Muscle layer of duodenum (tissue), 2 donors: ENCODE measurements at regions not wholly inside any gene's neighbourhood (a gene's known extent, or its start where the extent isn't known, plus 50 kb on each side); places are given as distances from the start of the nearest gene placed in this dataset.

ENCODE experiments used
- H3K27ac ChIP-seq: one replicate; pipeline ENCODE4 v1.7.0; 2013; ENCODE audit warnings: mild to moderate bottlenecking, low read length
- H3K27me3 ChIP-seq: one replicate; pipeline ENCODE4 v1.7.0; 2013; ENCODE audit warnings: low read depth, mild to moderate bottlenecking, control low read depth, low read length
- H3K36me3 ChIP-seq, 2 donors: one replicate each; pipeline ENCODE4 v1.7.0; 2013; ENCODE audit warnings: low read length in 2 of 2, control low read depth in 1 of 2, mild to moderate bottlenecking in 1 of 2; ENCODE audit not compliant: insufficient read depth in 2 of 2, control insufficient read depth in 1 of 2
- H3K4me1 ChIP-seq, 2 donors: one replicate each; pipeline ENCODE4 v1.7.0; 2013; ENCODE audit warnings: low read length in 2 of 2, mild to moderate bottlenecking in 2 of 2, control low read depth in 1 of 2, moderate library complexity in 1 of 2; ENCODE audit not compliant: insufficient read depth in 2 of 2, control insufficient read depth in 1 of 2
- H3K4me3 ChIP-seq, 2 donors: one replicate each; pipeline ENCODE4 v1.7.0; 2013; ENCODE audit warnings: low read length in 2 of 2, low read depth in 1 of 2, mild to moderate bottlenecking in 1 of 2
- H3K9me3 ChIP-seq, 2 donors: one replicate each; pipeline ENCODE4 v1.7.0; 2013; ENCODE audit warnings: low read length in 2 of 2, control low read depth in 1 of 2, mild to moderate bottlenecking in 1 of 2; ENCODE audit not compliant: control insufficient read depth in 1 of 2
- donor health status: healthy.

DNA sequence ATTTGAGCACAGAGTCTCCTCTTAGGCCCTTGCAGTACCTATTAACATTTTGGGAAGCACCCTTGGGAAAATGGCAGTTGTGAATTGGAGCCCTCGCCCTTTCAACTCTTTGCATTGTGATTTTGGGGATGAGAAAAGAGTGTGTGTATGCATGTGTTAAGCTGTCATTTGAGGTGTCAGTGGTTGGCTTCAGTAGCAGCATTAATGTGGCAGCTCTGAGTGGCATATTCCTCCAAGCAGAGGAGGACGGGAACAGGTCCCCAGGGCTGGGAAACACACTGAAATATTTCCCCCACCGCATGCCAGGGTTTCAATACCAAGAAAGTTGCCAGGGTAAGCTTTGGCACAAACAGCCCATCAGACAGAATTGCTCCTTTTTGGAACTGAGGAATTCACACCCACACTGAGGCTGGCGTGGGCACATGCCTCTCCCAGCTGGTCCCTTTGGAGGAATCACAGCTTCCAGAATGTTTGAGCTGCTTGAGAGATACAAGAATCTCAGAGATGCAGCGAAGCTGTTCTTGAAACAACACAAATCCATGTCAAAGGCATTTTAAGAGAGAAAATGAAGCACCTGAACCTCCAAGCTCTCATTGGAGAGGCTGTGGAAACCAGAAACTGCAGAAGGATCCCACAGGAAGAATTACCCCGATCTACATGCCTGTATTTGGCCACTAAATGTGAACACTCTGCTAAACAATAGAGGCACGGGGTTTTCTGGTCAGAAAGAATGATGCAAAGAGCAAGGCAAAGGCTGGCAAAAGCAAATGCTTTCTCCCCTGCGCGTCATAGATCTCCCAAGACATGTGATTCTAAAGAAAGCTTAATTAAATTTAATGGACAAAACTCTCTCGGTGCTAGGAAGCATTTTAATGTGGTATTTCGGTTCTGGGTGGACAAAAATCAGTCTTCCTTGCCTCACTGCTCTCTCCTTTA, 67.2 kb upstream of the RCN1 start:
- no peaks in the 10 kb centered on the region for H3K4me1 ChIP-seq
- no peak overlapping the region for H3K27ac ChIP-seq
- no peak overlapping the region for H3K4me3 ChIP-seq

DNA sequence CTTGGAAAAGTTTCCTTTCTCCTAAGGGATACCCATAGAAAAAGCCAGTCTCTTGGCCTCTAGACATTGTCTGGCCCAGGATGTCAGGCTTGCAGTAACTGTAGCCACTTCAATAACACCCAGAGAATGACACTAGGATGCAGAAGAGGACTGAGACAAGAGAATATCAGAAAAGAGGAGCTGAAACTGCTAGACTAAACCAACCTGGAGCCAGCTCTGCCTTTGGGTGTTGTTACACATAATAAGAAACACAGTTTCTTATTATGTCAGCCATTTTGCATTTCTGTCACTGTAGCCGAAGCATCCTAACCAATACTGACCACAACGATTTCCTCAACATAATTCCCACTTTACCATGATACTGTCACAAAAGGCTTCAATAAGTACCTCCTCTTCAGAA, 72.2 kb upstream of the RCN1 start:
- Histone ChIP-seq H3K27ac (no peak overlapping the region), H3K9me3 (no peaks in the 10 kb centered on the region), H3K27me3 (no peaks in the 10 kb centered on the region), H3K4me3 (no peak overlapping the region), H3K4me1 (no peaks in the 10 kb centered on the region), H3K36me3 (no peaks in the 10 kb centered on the region)

More for the DNA sequence above, 67.2 kb upstream of the RCN1 start:
- Histone ChIP-seq H3K36me3 (no peaks in the 10 kb centered on the region), H3K27me3 (no peaks in the 10 kb centered on the region), H3K9me3 (no peaks in the 10 kb centered on the region)

DNA sequence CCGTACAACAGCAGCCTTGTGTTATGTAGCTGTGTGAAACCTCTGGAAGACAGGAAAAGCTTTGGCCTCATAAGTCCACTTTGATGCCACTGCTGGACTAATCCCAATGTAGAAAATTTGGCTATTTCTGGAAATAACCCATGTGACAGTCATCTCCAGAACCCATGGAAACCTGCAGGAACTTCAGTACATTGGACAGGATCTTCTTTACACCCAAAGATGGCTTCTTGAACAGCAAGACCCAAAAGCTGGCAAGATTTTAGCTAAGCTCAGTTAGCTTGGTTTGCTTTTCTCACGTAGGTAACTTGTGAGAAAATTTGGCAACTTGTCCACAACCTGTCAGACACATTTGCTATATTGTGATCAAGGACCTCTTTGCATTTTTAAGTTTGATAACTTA, 74.8 kb upstream of the RCN1 start:
- Histone ChIP-seq H3K9me3 (no peaks in the 10 kb centered on the region), H3K27ac (no peak overlapping the region), H3K27me3 (no peaks in the 10 kb centered on the region), H3K4me3 (no peak overlapping the region), H3K36me3 (no peaks in the 10 kb centered on the region), H3K4me1 (no peaks in the 10 kb centered on the region)

DNA sequence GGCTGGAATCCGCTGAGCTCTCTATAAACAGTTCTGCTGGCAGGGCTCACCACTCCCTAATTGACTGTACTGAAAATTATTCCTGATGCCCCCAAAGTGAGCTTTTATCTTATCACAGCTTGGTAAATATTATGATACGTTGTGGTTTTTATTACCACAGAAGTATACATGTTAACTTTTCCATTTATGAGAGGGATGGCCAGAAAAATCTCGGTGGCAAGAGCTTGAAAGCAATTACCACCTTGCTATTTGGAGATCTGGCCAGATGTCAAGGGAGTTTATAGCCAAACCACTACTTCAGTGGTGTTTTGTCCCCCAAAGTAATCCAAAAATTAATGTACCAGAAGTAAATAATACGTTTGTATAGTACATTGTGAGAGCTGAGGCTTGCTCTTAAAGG, 75.4 kb upstream of the RCN1 start:
- Histone ChIP-seq H3K27ac (no peak overlapping the region), H3K9me3 (no peaks in the 10 kb centered on the region), H3K27me3 (no peaks in the 10 kb centered on the region), H3K4me1 (no peaks in the 10 kb centered on the region), H3K4me3 (no peak overlapping the region), H3K36me3 (no peaks in the 10 kb centered on the region)

DNA sequence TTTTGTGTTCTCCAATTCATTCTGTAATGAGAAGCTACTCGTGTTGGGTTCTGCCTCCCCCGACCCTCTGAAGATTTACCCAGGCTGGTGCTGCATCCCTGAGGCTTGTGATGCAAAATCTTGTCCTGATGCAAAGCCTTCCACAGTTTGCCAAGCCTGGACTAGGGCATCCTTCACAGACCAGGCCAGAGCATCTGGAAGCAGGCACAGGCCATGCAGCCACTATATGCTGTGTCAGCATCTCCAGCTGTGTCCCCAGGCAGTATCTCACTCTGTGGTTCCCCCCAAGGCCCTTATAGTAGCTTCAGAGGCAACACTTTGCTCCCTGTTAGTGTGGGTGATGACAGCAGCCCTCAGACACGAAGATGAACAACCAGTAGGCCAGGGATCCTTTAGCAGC, 77.3 kb upstream of the RCN1 start:
- peaks cover 6% of the 10 kb centered on the region for H3K27me3 ChIP-seq
- H3K4me1 ChIP-seq = no peaks in the 10 kb centered on the region
- H3K9me3 ChIP-seq = no peaks in the 10 kb centered on the region
- no peak overlapping the region for H3K4me3 ChIP-seq
- no peak overlapping the region for H3K27ac ChIP-seq
- H3K36me3 ChIP-seq = no peaks in the 10 kb centered on the region

DNA sequence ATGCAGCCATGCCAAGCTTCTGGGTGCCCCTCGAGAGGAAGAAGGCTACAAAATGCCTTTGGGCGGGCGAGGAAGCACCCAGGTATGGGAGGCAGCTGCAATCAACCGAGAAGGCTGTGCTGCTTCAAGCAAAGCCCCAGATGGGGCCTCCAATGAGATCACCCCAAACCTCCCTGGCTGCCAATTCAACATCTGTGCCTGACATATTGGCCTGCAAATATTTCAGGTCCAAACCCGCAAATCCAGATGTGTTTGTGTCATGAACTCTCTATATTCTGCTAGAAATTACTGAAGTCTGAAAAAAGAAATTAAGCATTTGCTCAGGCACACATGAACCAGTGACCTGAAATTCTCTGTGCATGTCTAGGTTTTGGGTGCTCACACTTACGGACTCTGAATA, 78.8 kb upstream of the RCN1 start:
- no peaks in the 10 kb centered on the region for H3K4me1 ChIP-seq
- no peak overlapping the region for H3K4me3 ChIP-seq
- no peaks in the 10 kb centered on the region for H3K36me3 ChIP-seq
- peaks cover 7% of the 10 kb centered on the region for H3K27me3 ChIP-seq
- no peak overlapping the region for H3K27ac ChIP-seq
- H3K9me3 ChIP-seq = no peaks in the 10 kb centered on the region

DNA sequence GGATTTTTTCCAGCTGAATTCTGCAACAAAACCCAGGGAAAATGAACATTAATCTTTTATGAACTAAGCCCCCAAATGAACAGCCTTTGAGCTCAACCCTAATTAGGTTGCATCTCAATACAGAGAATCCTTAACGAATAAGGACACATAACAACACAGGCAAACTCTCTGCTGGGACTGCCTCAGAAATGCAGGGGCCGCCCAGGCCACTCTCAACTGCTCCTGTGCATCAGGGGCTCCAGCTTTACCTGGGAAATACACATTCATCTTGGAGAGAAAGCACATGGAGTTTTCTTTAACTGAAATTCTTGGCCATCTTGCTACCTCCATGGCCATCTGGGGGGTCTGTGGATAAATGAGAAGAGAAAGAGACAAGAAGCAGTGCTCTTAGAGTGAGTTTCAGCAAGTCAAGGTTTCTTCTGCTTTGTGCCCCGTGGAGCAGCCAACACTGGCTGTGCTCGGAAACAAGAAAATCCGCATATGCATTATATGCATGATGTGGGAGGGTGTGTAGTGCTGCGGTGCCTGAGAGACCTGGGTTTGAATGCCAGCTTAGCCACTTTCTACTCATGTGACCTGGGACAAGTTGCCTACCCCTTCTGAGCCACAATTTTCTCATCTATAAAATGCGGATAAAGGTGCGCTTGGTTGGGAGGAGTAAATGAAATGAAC, 81.9 kb upstream of the RCN1 start:
- Histone ChIP-seq H3K4me1 (no peaks in the 10 kb centered on the region), H3K4me3 (no peak overlapping the region), H3K27me3 (peaks cover 7% of the 10 kb centered on the region), H3K9me3 (no peaks in the 10 kb centered on the region), H3K27ac (no peak overlapping the region), H3K36me3 (no peaks in the 10 kb centered on the region)

DNA sequence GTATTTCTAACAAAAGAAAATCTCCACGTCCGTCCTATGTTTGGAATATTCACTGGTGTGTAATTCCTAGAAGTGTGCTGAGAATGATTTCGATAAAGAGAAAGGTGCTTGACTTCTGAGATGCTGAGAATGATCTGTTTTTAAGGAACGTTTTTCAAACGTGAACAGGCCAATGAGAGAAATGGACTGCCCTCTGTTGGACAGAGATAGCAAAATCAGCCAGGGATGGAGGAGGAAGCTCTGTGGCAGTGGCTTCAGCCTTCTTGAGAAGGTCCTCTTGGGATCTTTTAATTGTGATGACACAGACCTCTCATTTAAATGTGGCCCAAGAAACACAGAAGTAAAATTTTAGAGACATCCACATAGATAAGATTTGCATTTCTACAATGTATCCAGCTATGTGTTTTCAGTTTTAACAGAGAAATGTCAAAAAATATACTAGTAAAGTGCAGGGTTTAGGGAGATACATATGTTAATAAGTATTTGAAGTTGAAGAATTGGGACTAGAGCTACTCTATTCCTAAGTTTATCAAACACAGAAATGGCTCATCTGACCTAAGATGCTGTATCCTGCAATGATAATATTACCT, 84.0 kb upstream of the RCN1 start:
- H3K27me3 ChIP-seq = peaks cover 7% of the 10 kb centered on the region
- no peak overlapping the region for H3K27ac ChIP-seq
- no peak overlapping the region for H3K4me3 ChIP-seq
- H3K9me3 ChIP-seq = no peaks in the 10 kb centered on the region
- H3K4me1 ChIP-seq = no peaks in the 10 kb centered on the region
- no peaks in the 10 kb centered on the region for H3K36me3 ChIP-seq

DNA sequence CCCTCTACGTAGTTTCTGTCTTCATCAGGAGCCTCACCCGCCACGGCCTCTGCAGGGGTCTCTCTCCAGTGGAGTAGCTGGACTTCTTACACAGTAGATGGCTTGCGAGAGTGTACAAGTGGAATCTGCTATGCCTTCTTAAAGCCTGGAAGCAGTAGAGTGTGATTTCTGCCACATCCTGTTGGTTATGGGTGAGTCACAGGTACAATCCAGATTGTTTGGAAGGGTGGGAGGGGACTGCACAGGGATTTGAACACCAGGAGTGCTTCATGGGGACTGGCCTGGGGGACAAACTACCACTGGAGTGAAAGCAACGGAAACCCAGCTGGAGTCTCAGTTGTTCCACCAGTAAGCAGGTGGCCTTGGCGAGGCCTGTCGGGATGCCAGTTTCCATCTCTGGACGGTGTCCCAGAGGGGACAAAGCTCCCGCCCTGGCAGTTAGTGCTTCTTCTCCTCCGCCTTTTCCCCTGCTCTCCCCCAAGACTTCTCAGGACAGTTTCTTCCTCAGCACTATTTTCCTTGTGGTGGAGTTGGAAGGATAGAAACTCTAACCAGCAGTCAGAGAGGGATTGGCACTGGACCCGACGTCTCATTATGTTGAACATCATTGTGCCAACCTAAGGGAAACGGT, 85.0 kb upstream of the RCN1 start:
- H3K9me3 ChIP-seq = no peaks in the 10 kb centered on the region
- no peaks in the 10 kb centered on the region for H3K36me3 ChIP-seq
- H3K27me3 ChIP-seq = peaks cover 7% of the 10 kb centered on the region

DNA sequence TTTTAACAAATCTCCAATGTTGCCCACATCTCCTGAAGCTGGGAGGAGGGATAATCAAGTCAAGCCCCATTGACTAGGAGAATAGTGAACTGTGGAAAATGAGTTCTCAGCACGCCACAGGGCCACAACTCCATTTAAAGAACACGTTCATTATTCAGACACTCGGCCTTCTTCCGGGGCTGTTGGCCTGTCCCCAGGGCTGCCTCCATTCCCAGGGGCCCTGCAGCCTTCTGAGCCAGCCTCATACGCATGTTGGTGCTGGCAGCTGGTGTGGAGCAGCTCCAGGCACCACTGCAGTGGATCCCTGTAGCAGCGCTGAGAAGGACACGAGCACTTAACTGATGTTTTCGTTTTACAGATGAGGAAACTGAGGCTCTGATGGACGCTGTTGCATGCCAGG, 87.5 kb upstream of the RCN1 start:
- no peaks in the 10 kb centered on the region for H3K27me3 ChIP-seq

More for the DNA sequence above, 85.0 kb upstream of the RCN1 start:
- no peaks in the 10 kb centered on the region for H3K4me1 ChIP-seq
- no peak overlapping the region for H3K27ac ChIP-seq
- H3K4me3 ChIP-seq = no peak overlapping the region

DNA sequence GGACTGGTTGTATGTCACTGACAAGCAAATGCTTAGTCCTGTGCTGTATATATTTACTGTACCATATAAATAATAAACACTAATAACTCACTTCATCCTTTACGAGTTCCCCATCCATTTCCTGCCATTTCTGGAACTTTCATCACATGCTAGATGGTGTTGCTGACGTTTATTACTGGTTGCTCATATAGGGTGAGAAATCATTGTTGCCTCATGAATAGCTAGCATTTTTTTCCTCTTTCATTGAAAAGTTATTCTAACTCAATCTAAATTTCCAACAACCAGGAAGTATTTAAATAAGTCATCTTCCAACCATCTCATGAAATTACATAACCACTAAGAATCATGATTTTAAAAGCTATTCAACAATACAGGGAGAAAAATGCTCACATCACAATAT, 88.6 kb upstream of the RCN1 start:
- Histone ChIP-seq H3K27ac (no peak overlapping the region), H3K36me3 (no peaks in the 10 kb centered on the region), H3K27me3 (no peaks in the 10 kb centered on the region), H3K4me3 (no peak overlapping the region), H3K4me1 (no peaks in the 10 kb centered on the region), H3K9me3 (no peaks in the 10 kb centered on the region)

More for the DNA sequence above, 87.5 kb upstream of the RCN1 start:
- no peak overlapping the region for H3K4me3 ChIP-seq
- H3K27ac ChIP-seq = no peak overlapping the region
- no peaks in the 10 kb centered on the region for H3K9me3 ChIP-seq
- H3K36me3 ChIP-seq = no peaks in the 10 kb centered on the region
- H3K4me1 ChIP-seq = no peaks in the 10 kb centered on the region
